Activated T-helper 17 cell treated with anti-CD3 and anti-CD28 coated beads, Interleukin-2, amount 50 U/mL, for 72 hours (primary cell): ENCODE measurements at regions not wholly inside any gene's neighbourhood (a gene's known extent, or its start where the extent isn't known, plus 50 kb on each side); places are given as distances from the start of the nearest gene placed in this dataset.
A peak's percentile ranks its signal among the peaks of the same experiment; 100 is the strongest.

Source experiments
- ATAC-seq: fragments of 150-1000 bp; cut with Tn5 transposase; replicated peaks from 2 replicates; pipeline ENCODE4 v1.10.0; 2021; ENCODE audit warnings: mild to moderate bottlenecking, moderate library complexity
- H3K27ac Mint-ChIP-seq: one replicate; pipeline ENCODE4 v1.8.0; 2022; ENCODE audit warnings: mixed read lengths
- H3K27me3 Mint-ChIP-seq: one replicate; pipeline ENCODE4 v1.8.0; 2022; ENCODE audit warnings: mixed read lengths
- H3K36me3 Mint-ChIP-seq: one replicate; pipeline ENCODE4 v1.8.0; 2022; ENCODE audit warnings: low read depth, mild to moderate bottlenecking, mixed read lengths
- H3K4me1 Mint-ChIP-seq: one replicate; pipeline ENCODE4 v1.8.0; 2022; ENCODE audit warnings: mixed read lengths
- H3K4me3 Mint-ChIP-seq: one replicate; pipeline ENCODE4 v1.8.0; 2022; ENCODE audit warnings: mild to moderate bottlenecking, mixed read lengths
- H3K9me3 Mint-ChIP-seq: one replicate; pipeline ENCODE4 v1.8.0; 2022; ENCODE audit warnings: mixed read lengths

DNA sequence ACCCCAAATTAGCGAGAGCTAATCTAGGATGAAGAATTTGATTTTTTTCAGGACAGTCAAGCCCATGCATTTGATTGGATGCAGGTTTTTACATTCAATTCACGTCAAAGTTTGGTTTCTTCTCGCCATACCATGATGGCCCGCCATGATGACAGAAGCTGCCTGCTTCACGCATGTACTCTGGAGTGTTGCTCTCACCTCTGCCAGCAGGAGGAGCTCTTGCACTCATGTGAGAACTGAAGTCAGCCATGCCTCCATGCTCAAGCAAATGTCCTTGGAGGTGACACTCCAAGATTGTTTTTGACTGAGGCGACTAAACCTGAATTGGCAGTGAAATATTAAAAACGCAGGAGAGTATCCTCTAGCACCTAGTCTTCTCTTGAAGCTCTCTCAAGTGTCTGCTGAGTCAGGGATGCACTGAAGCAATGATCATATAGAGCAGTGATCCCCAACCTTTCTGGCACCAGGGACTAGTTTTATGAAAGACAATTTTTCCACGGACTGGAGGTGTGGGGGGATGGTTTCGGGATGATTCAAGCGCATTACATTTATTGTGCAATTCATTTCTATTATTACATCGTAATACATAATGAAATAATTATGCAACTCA lies 120.9 kb downstream of the SAMMSON start:
- no peaks in the 10 kb centered on the region for H3K4me1 Mint-ChIP-seq
- H3K27ac Mint-ChIP-seq: no peak overlapping the region
- H3K9me3 Mint-ChIP-seq: no peaks in the 10 kb centered on the region
- peaks cover 3% of the 10 kb centered on the region for H3K27me3 Mint-ChIP-seq
- ATAC-seq: peak; percentile 47
- no peaks in the 10 kb centered on the region for H3K36me3 Mint-ChIP-seq
- no peak overlapping the region for H3K4me3 Mint-ChIP-seq

DNA sequence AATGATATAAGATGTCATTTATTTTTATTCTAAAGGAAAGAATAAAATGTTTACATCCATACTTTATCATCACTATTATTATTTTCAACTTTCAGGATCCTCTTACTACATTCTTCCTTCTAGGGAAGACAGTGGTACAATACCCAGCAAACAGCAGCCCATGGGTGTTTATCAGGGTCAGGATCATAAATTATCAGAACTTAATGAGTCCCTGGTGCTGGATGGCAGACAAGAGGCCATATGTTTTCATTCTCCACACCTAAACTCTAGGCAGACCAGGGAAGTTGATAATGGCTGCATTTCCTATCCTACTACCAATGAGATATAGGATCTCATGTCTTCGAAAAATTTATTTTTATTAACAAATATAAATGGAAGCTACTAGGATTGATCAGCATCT lies 127.7 kb downstream of the SAMMSON start:
- Mint-ChIP-seq H3K4me3 (no peak overlapping the region), H3K27ac (no peak overlapping the region), H3K9me3 (no peaks in the 10 kb centered on the region), H3K27me3 (peaks cover 3% of the 10 kb centered on the region), H3K4me1 (no peaks in the 10 kb centered on the region), H3K36me3 (no peaks in the 10 kb centered on the region)
- no peak for ATAC-seq

DNA sequence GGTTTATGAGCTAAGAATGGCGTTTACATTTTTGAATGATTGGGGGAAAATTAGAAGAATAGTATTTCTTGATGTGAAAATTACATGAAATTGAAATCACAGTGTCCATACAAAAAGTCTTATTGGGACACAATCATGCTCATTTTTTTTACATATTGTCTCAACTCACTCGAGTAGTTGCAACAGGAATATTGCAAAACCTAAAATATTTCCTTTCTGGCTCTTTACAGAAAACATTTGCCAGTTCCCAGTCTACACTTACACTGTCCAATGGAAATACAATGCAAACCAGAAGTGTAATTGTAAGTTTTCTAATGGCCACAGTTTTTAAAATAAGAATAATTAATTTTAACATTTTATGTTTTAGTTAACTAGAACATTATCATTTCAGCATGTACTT lies 137.8 kb downstream of the SAMMSON start:
- Mint-ChIP-seq H3K9me3 (no peaks in the 10 kb centered on the region), H3K27ac (no peak overlapping the region), H3K36me3 (no peaks in the 10 kb centered on the region), H3K27me3 (peaks cover 3% of the 10 kb centered on the region), H3K4me1 (no peaks in the 10 kb centered on the region), H3K4me3 (no peak overlapping the region)
- no peak for ATAC-seq

- H3K4me1 Mint-ChIP-seq: no peaks in the 10 kb centered on the region
- H3K36me3 Mint-ChIP-seq: no peaks in the 10 kb centered on the region
- no peaks in the 10 kb centered on the region for H3K9me3 Mint-ChIP-seq
- no peak overlapping the region for H3K27ac Mint-ChIP-seq
- no peak overlapping the region for H3K4me3 Mint-ChIP-seq
- H3K27me3 Mint-ChIP-seq: peaks cover 3% of the 10 kb centered on the region
- no peak for ATAC-seq
These were observed 139.1 kb downstream of the SAMMSON start for GRCh38 chr3:70138606-70139005.
